GM12878 (cell line): ENCODE measurements at regions not wholly inside any gene's neighbourhood (a gene's known extent, or its start where the extent isn't known, plus 50 kb on each side); places are given as distances from the start of the nearest gene placed in this dataset.

Experiments used
- CEBPZ ChIP-seq: fragments of 150-350 bp; IDR thresholded peaks from 2 replicates; pipeline ENCODE4 v1.6.1; 2016; ENCODE audit warnings: low read depth, low read length
- MTA2 ChIP-seq: fragments of 450-650 bp; IDR thresholded peaks from 2 replicates; pipeline ENCODE4 v1.6.1; 2016; ENCODE audit warnings: low read depth, mild to moderate bottlenecking, moderate library complexity
- NR2C2 ChIP-seq: IDR thresholded peaks from 2 replicates; pipeline ENCODE4 v1.6.1; 2011; ENCODE audit warnings: borderline replicate concordance, low read depth; ENCODE audit not compliant: control insufficient read depth, insufficient read length
- ZBED1 ChIP-seq: IDR thresholded peaks from 2 replicates; pipeline ENCODE4 v1.6.1; 2016; ENCODE audit warnings: borderline replicate concordance
- TF ChIP-seq, protein P1 (sequence below): IDR thresholded peaks from 2 replicates; pipeline ENCODE4 v1.6.1; 2012; ENCODE audit warnings: low read length, inconsistent platforms

- no peak for TF ChIP-seq CEBPZ
- TF ChIP-seq ZBED1: no peak
- TF ChIP-seq MTA2: no peak
- TF ChIP-seq, protein P1, sequence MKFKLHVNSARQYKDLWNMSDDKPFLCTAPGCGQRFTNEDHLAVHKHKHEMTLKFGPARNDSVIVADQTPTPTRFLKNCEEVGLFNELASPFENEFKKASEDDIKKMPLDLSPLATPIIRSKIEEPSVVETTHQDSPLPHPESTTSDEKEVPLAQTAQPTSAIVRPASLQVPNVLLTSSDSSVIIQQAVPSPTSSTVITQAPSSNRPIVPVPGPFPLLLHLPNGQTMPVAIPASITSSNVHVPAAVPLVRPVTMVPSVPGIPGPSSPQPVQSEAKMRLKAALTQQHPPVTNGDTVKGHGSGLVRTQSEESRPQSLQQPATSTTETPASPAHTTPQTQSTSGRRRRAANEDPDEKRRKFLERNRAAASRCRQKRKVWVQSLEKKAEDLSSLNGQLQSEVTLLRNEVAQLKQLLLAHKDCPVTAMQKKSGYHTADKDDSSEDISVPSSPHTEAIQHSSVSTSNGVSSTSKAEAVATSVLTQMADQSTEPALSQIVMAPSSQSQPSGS: no peak
- TF ChIP-seq NR2C2: no peak
- TF ChIP-seq, all 136 proteins: peak for 0
These were observed 143.4 kb downstream of the SEC14L1 start (continued) for GRCh38 chr17:77284023-77284617.
